IPS-20b (cell line): ENCODE measurements at regions not wholly inside any gene's neighbourhood (a gene's known extent, or its start where the extent isn't known, plus 50 kb on each side); places are given as distances from the start of the nearest gene placed in this dataset.

ENCODE experiments used
- H3K27ac ChIP-seq: one replicate; pipeline ENCODE4 v1.5.1; 2013; ENCODE audit warnings: low read length
- H3K27me3 ChIP-seq: 2 replicates; pipeline ENCODE4 v1.6.1; 2013; ENCODE audit warnings: mild to moderate bottlenecking, low read length, inconsistent platforms; ENCODE audit not compliant: insufficient read depth
- H3K36me3 ChIP-seq: 2 replicates; pipeline ENCODE4 v1.6.1; 2013; ENCODE audit warnings: low read depth, mild to moderate bottlenecking, inconsistent platforms, low read length, moderate library complexity; ENCODE audit not compliant: insufficient read depth
- H3K4me1 ChIP-seq: 2 replicates; pipeline ENCODE4 v1.6.1; 2013; ENCODE audit warnings: mild to moderate bottlenecking, control low read depth, inconsistent platforms, low read length, moderate library complexity; ENCODE audit not compliant: insufficient read depth
- H3K4me3 ChIP-seq: 2 replicates; pipeline ENCODE4 v1.5.1; 2013; ENCODE audit warnings: mild to moderate bottlenecking, low read length, inconsistent platforms
- H3K9ac ChIP-seq: 2 replicates; pipeline ENCODE4 v1.6.1; 2013; ENCODE audit warnings: low read depth, mild to moderate bottlenecking, inconsistent platforms, low read length, moderate library complexity
- H3K9me3 ChIP-seq: 2 replicates; pipeline ENCODE4 v1.6.1; 2013; ENCODE audit warnings: mild to moderate bottlenecking, low read depth, low read length, inconsistent platforms; ENCODE audit not compliant: insufficient read depth

DNA sequence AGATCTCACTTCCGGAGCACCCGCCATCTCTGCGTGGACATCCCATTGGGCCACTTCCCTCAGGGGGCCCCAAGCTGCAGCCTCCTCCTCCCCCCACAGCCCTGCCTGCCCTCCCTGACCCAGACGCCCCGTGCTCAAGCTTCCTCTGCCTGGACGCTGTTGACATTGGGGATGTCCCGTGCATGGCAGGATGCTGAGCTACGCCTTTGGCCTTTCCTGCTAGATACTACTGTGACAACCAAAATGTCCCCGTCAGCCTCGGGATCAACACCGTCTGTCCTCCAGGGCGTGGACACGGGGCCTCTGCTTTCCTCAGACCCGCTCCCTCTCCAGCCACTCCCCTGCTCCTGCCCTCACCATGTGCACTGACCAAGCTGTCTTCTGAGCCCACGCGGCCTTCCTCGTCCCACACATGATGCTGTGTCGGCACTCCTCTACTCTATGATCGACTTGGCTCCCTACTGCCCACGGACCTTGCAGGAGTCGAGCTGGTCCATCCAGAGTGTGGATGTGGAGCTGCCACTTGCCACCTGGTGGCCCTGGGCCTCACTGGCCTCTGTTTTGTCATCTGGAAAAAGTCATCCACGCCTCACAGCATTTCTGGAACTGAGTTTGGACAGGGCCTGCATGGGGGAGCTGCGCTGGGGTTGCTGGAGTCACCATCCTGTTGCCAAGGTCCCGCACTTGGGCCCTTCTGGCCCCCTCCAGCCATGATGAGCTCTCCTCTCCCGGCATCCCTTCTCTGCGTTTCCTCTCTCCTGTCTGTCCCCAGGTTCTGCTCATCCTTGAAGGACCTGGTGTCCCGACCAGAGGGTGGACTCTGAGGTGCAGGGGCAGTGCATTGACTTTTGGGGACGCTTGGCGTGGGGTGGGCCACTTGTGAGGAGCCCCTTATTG lies 221.7 kb upstream of the CIBAR2 start:
- Histone ChIP-seq H3K9ac (peak overlapping the region; percentile 29; the same call in 1 of the 2 replicates), H3K4me1 (peaks cover 36% of the 10 kb centered on the region), H3K4me3 (peak overlapping the region; percentile 59; the same call in 1 of the 2 replicates), H3K27ac (no peak overlapping the region), H3K27me3 (peaks cover 65% of the 10 kb centered on the region), H3K9me3 (no peaks in the 10 kb centered on the region), H3K36me3 (no peaks in the 10 kb centered on the region)

- Histone ChIP-seq H3K4me1 (peaks cover 32% of the 10 kb centered on the region), H3K27me3 (peaks cover 63% of the 10 kb centered on the region), H3K36me3 (no peaks in the 10 kb centered on the region), H3K27ac (no peak overlapping the region), H3K9ac (peak overlapping the region; percentile 29; the same call in 1 of the 2 replicates), H3K9me3 (no peaks in the 10 kb centered on the region), H3K4me3 (peak overlapping the region; percentile 59)
These were observed 222.7 kb upstream of the CIBAR2 start for GRCh38 chr16:85334718-85335583.

DNA sequence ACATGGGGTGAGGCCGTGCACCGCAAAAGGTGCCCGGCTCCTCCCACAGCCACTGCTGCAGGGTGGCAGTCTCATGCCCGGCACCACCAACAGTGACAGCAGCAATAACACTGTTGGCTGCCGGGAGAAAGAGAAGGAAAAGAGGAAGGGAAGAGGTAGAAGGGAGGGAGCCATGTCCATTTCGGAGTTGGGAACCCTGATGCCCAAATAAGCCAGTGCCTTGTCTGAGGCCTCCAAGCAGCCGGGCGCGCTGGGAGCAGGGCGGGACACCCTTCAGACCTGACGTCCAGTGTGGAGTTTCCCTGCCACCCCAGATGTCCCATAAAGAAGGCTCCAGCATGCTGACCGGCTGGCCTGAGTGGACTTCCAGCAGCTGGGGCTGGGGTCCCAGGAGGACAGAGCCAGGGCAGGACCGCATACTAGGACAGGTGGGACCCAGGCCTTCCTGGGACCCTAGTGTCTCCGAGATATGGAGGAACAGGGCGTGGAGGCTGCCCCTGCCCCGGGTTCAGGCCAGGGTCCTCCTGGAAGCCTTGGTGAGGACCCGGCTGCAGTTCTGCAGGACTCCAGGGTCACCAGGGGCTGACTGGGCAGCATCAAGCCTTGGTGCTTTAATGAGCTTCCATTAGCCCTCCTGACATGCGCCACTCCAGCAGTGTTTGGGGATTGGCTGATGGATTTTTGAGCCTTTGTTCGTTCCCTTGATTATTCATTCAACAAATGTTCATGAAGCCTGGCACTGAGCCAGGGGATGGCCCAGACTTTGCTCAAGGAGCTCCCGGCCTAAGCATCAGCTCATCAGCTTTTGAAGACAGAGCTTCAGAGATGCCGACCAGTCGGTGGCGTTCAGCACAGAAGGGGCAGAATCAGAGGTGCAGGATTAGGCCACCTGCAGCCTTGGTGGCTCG lies 223.6 kb upstream of the CIBAR2 start:
- H3K9me3 ChIP-seq = no peaks in the 10 kb centered on the region
- peak overlapping the region; percentile 59; the same call in 1 of the 2 replicates for H3K4me3 ChIP-seq
- H3K9ac ChIP-seq = no peak overlapping the region; the same call in 1 of the 2 replicates
- H3K27me3 ChIP-seq = peaks cover 54% of the 10 kb centered on the region
- H3K4me1 ChIP-seq = peaks cover 23% of the 10 kb centered on the region; the same call in 1 of the 2 replicates
- no peak overlapping the region for H3K27ac ChIP-seq
- no peaks in the 10 kb centered on the region for H3K36me3 ChIP-seq

DNA sequence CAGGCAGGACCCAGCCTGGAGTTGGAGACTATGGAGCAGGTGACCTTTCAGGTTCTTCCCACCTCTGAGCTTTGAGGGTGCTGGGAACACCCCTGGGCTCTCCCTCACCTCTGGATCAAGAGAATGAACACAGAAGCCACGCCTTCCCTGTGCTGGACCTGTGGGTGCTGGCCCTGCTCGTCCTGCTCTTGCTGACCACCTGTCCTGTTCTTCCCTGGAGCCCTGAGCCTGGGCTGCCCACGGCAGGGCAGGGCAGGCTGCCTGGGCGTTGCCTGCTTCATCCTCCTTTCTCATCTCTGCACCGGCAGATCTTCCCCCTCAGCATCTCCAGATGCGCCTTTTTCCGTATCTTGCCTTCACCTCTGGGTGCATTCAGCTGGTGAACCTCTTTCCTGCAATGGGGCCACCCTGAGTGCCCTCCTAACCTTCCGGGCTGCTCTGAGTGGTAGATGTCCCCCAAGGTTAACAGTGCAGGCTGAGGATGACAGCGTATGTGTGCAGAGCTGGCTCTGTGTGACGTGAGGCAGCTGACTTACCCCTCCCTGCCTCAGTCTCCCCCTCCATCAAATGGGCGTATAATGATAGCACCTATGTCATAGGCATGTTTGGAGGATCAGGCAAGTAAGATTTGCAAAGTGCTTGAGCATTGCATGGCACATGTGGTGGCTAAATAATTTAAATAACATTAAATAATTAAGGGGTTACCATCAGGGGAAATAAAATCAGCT lies 225.8 kb upstream of the CIBAR2 start:
- Histone ChIP-seq H3K4me3 (no peak overlapping the region), H3K27me3 (peaks cover 39% of the 10 kb centered on the region), H3K9ac (no peak overlapping the region), H3K9me3 (no peaks in the 10 kb centered on the region), H3K27ac (no peak overlapping the region), H3K4me1 (peaks cover 20% of the 10 kb centered on the region; the same call in 1 of the 2 replicates), H3K36me3 (no peaks in the 10 kb centered on the region)

- H3K9me3 ChIP-seq = no peaks in the 10 kb centered on the region
- H3K9ac ChIP-seq = no peak overlapping the region
- no peaks in the 10 kb centered on the region for H3K36me3 ChIP-seq
- peaks cover 33% of the 10 kb centered on the region for H3K27me3 ChIP-seq
- no peak overlapping the region for H3K4me3 ChIP-seq
- H3K27ac ChIP-seq = no peak overlapping the region
- peaks cover 19% of the 10 kb centered on the region; the same call in 1 of the 2 replicates for H3K4me1 ChIP-seq
These were observed 226.3 kb upstream of the CIBAR2 start for GRCh38 chr16:85338638-85338982.

- Histone ChIP-seq H3K36me3 (no peaks in the 10 kb centered on the region), H3K9ac (no peak overlapping the region), H3K27ac (no peak overlapping the region), H3K9me3 (no peaks in the 10 kb centered on the region), H3K4me1 (peaks cover 14% of the 10 kb centered on the region; the same call in 1 of the 2 replicates), H3K4me3 (no peak overlapping the region), H3K27me3 (peaks cover 28% of the 10 kb centered on the region)
These were observed 226.9 kb upstream of the CIBAR2 start for GRCh38 chr16:85338989-85339685.

DNA sequence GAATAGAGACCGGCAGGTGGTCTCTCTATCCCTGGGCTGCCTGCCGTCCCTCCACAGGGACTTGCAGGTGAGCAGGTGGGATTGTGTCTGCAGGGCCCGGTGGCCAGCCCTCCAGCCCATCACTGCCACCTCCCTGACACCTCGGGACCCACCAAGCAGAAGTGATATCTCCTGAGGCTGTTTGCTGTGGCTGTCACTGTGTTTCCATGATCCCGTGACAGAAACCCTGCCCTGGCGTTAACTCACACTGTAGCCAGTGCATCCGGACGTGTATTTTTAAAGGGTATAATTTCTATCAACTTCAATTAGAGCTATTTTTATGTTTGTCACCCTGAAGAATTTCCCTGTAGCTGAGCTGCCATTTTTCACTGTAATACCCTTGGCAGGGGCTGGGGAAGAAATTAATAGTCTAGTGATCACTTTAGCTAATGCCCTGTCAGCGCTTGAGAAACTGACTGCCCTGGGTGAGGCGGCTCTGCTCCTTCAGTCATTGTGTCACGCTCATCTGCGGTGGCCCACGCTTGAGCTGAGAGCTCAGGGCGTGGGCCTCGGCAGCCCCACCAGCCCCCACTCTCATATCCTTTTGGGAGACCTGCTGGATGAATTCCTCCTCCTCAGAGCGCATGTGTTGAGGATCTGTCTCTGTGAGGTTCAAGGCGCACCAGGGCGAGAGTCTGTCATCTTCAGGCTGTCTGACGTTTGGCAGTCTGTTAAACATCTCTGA lies 229.9 kb upstream of the CIBAR2 start:
- Histone ChIP-seq H3K9ac (no peak overlapping the region), H3K4me3 (no peak overlapping the region), H3K27me3 (no peaks in the 10 kb centered on the region), H3K4me1 (no peaks in the 10 kb centered on the region), H3K27ac (no peak overlapping the region), H3K36me3 (no peaks in the 10 kb centered on the region), H3K9me3 (no peaks in the 10 kb centered on the region)

GRCh38 chr16:85344502-85345128 lies 232.3 kb upstream of the CIBAR2 start:
- Histone ChIP-seq H3K36me3 (no peaks in the 10 kb centered on the region), H3K9me3 (no peaks in the 10 kb centered on the region), H3K27ac (no peak overlapping the region), H3K9ac (no peak overlapping the region), H3K27me3 (no peaks in the 10 kb centered on the region), H3K4me1 (no peaks in the 10 kb centered on the region), H3K4me3 (no peak overlapping the region)

DNA sequence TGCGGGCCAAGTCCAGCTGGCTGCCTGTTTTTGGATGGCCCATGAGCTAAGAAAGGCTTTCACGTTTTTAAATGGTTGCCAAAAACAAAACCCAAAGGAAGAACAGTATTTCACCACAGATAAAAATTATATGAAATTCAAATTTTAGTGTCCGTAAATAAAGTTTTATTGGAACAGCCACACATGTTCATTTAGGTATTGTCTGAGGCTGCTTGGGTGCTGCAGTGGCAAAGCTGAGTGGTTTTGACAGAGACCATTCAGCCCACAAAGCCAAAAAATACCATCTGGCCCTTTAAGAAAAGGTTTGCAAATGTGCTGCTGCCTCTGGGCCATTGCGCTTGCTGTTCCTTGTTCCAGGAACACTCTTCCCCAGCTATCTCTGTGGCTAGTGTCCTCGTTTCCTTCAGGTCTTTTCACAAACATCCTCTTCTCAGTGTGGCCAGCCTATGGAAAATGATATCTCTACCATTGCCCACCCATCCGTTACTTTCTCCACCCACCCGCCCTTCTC lies 232.9 kb upstream of the CIBAR2 start:
- Histone ChIP-seq H3K4me3 (no peak overlapping the region), H3K27me3 (no peaks in the 10 kb centered on the region), H3K27ac (no peak overlapping the region), H3K4me1 (no peaks in the 10 kb centered on the region), H3K36me3 (no peaks in the 10 kb centered on the region), H3K9ac (no peak overlapping the region), H3K9me3 (no peaks in the 10 kb centered on the region)
